ENCODE measurements at regions not wholly inside any gene's neighbourhood (a gene's known extent, or its start where the extent isn't known, plus 50 kb on each side); places are given as distances from the start of the nearest gene placed in this dataset.
"Not testable (repeated sequence)": the region's sequence is repeated elsewhere in the genome, so short reads cannot be mapped to it uniquely, and the experiment has no call there.

DNA sequence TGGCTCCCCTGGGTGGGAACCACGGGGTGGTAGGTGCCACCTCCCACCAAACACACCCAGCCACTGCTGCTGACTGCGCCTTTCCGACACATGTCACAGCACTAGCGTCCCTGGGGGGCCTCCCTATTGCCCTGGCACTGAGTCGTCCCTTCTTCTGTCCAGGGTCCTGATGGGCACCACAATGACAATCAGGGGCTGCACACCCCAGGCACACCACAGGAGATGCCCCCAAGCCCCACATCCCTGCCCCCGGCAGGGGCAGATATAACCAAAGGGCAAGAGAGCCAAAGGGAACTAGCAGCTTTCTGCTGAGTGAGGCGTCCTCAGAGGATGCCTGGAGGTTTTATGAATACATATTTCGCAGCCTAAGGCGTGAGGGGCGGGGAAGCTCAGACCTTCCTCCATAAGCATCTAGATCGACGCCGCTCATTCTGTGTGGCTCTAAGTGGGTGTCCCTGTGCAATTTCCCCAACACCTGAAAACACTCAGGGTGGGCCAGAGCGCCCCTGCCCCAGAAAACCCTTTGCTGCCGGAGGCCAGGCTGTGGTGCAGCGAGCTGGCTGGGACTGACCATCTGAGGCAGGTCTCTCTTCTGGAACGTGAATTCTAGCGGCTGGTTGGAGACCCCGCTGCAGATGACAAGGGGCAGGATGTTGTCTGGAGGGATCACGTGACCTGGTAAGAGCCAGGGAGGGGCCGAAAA is 186.7 kb downstream of the KLRB1 start:
- H3K9me3 ChIP-seq; H3K27me3 ChIP-seq (ENCODE audit: low read depth); DNase-seq; ATAC-seq; H3K36me3 ChIP-seq; H3K4me3 ChIP-seq; intact Hi-C loops (cut with DNase I); H3K27ac ChIP-seq; H3K4me1 ChIP-seq: not testable (repeated sequence)

GRCh38 chr12:9418669-9419041 is 189.1 kb downstream of the KLRB1 start:
- H3K27me3 ChIP-seq (ENCODE audit: low read depth); ATAC-seq; H3K4me3 ChIP-seq; H3K4me1 ChIP-seq; H3K27ac ChIP-seq; H3K9me3 ChIP-seq; H3K36me3 ChIP-seq; DNase-seq; intact Hi-C loops (cut with DNase I): not testable (repeated sequence)

GRCh38 chr12:9417947-9418668 is 189.6 kb downstream of the KLRB1 start:
- intact Hi-C loops (cut with DNase I); H3K27me3 ChIP-seq (ENCODE audit: low read depth); H3K36me3 ChIP-seq; H3K4me1 ChIP-seq; H3K9me3 ChIP-seq; H3K27ac ChIP-seq; H3K4me3 ChIP-seq; DNase-seq: not testable (repeated sequence)
- peak; percentile 11 to 27 for ATAC-seq

DNA sequence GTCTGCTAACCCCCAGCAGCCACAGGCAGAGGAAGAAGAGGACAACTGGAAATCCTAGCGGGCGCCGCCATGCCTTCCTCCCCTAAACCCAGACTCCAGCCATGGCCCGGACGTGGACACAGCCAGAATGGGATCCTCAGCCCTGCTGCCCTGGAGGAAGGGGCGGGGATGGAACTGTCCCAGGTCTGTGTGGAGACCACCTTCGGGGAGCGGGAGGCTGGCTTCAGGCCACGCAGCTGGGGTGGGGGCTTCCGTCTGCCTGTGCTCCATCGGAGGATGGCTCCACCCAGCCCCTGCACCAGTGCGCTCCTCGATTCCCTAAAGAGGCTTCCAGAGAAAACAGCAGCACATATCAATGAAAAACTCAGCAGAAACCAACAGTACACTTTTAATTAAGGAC is 190.4 kb downstream of the KLRB1 start:
- H3K27ac ChIP-seq; H3K9me3 ChIP-seq; H3K4me1 ChIP-seq; intact Hi-C loops (cut with DNase I); ATAC-seq; DNase-seq; H3K36me3 ChIP-seq; H3K4me3 ChIP-seq; H3K27me3 ChIP-seq (ENCODE audit: low read depth): not testable (repeated sequence)

DNA sequence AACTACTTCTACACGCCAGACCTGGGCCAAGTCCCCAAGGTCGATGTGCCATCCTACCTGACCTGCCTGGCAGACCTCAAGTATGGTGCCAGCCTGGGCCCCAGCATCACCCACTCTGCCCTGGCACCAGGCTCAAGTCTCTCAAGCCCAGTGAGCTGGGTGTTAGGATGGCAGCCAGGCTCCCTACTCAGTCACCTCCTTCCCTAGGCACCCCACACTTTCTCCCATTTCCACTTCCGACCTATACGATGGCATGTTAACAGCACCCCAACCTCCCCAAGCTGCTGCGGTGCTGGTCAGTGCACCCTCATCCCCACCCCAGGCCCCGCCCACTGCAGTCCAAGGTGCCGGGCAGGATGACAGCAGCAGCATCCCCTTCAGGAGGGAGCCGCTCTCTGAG is 191.4 kb downstream of the KLRB1 start:
- H3K27ac ChIP-seq; H3K4me1 ChIP-seq; DNase-seq; H3K4me3 ChIP-seq; intact Hi-C loops (cut with DNase I); H3K27me3 ChIP-seq (ENCODE audit: low read depth); H3K36me3 ChIP-seq; H3K9me3 ChIP-seq: not testable (repeated sequence)
- ATAC-seq, result peak; percentile 4 to 8

- H3K27me3 ChIP-seq (ENCODE audit: low read depth); intact Hi-C loops (cut with DNase I); H3K4me1 ChIP-seq; H3K27ac ChIP-seq; DNase-seq; H3K9me3 ChIP-seq; H3K4me3 ChIP-seq; ATAC-seq; H3K36me3 ChIP-seq: not testable (repeated sequence)
Measured at GRCh38 chr12:9415898-9416297, 191.8 kb downstream of the KLRB1 start.

- H3K27ac ChIP-seq; H3K4me3 ChIP-seq; DNase-seq; H3K36me3 ChIP-seq; H3K4me1 ChIP-seq; H3K27me3 ChIP-seq (ENCODE audit: low read depth); ATAC-seq; H3K9me3 ChIP-seq; intact Hi-C loops (cut with DNase I): not testable (repeated sequence)
Measured at GRCh38 chr12:9413862-9414261, 193.9 kb downstream of the KLRB1 start.

DNA sequence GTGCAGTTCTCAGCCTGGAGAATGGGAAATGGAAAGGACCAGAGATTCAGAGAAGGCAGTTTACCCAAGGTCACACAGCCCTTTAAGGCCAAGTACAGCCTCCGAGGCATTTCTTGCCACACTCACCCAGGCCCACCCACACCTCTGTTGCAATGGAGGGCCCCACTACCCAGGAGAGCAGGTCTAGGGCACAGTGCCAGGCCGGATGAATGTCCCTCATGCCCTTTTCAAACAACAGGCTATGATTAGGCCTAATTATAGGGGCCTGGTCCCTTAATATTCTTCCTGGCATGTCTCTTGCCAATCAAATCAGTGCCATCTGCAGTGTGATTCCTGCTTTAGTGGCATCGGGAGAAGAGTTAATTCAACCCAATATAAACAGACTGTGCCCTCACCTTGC is 195.3 kb downstream of the KLRB1 start:
- intact Hi-C loops (cut with DNase I); ATAC-seq; H3K9me3 ChIP-seq; H3K36me3 ChIP-seq; DNase-seq; H3K4me3 ChIP-seq; H3K27ac ChIP-seq; H3K27me3 ChIP-seq (ENCODE audit: low read depth); H3K4me1 ChIP-seq: not testable (repeated sequence)

- H3K27me3 ChIP-seq (ENCODE audit: low read depth); H3K36me3 ChIP-seq; ATAC-seq; H3K27ac ChIP-seq; H3K4me3 ChIP-seq; DNase-seq; H3K4me1 ChIP-seq; intact Hi-C loops (cut with DNase I); H3K9me3 ChIP-seq: not testable (repeated sequence)
Measured at GRCh38 chr12:9411616-9412268, 196.0 kb downstream of the KLRB1 start.

- H3K4me1 ChIP-seq; H3K27ac ChIP-seq; H3K9me3 ChIP-seq; H3K36me3 ChIP-seq; ATAC-seq; DNase-seq; H3K27me3 ChIP-seq (ENCODE audit: low read depth); intact Hi-C loops (cut with DNase I): not testable (repeated sequence)
- peak overlapping the region; percentile 43 for H3K4me3 ChIP-seq
Measured at GRCh38 chr12:9407425-9407748, 199.2 kb upstream of the PZP start.

All from lower lobe of right lung (tissue), 2 donors.